ENCODE measurements at regions not wholly inside any gene's neighbourhood (a gene's known extent, or its start where the extent isn't known, plus 50 kb on each side); places are given as distances from the start of the nearest gene placed in this dataset.
"Not testable (repeated sequence)": the region's sequence is repeated elsewhere in the genome, so short reads cannot be mapped to it uniquely, and the experiment has no call there.

GRCh38 chr15:20237256-20238020, 304.2 kb downstream of the GOLGA6L6 start:
- in situ Hi-C loops (cut with MboI; ENCODE audit: low sequenced_read_pairs); dilution Hi-C loops (cut with HindIII; ENCODE audit: low sequenced_read_pairs, unreplicated experiment): not testable (repeated sequence)

GRCh38 chr15:20235728-20236127, 305.9 kb downstream of the GOLGA6L6 start:
- DNase-seq; H3K27me3 ChIP-seq (ENCODE audit: control insufficient read depth, insufficient read depth, low read length); H3K18ac ChIP-seq (ENCODE audit: low read depth, low read length); H2BK20ac ChIP-seq (ENCODE audit: low read depth, low read length); H4K8ac ChIP-seq (ENCODE audit: low read depth in 2 of 2, low read length in 2 of 2); H3K36me3 ChIP-seq (ENCODE audit: control insufficient read depth, insufficient read depth, low read length); ATAC-seq (ENCODE audit: low read depth); H3K4me1 ChIP-seq (ENCODE audit: control insufficient read depth, insufficient read depth, low read length); H3K4me3 ChIP-seq (ENCODE audit: insufficient read depth, low read depth, low read length); H2AK9ac ChIP-seq (replicated peaks; ENCODE audit: low read depth, low read length, poor library complexity); dilution Hi-C loops (cut with HindIII; ENCODE audit: low sequenced_read_pairs, unreplicated experiment); H2BK120ac ChIP-seq (ENCODE audit: low read depth, low read length); CTCF ChIA-PET; H2BK15ac ChIP-seq (ENCODE audit: low read depth, low read length); H3K27ac ChIP-seq (ENCODE audit: insufficient read depth, low read length); H3K14ac ChIP-seq (replicated peaks; ENCODE audit: low read depth, low read length); H4K20me1 ChIP-seq (ENCODE audit: insufficient read depth, low read length); H3K56ac ChIP-seq (ENCODE audit: extremely low read depth, insufficient read depth, low read length); intact Hi-C loops (cut with micrococcal nuclease); H4K5ac ChIP-seq (ENCODE audit: low read depth, low read length); H3K23ac ChIP-seq (ENCODE audit: low read depth, low read length); H2AK5ac ChIP-seq (ENCODE audit: low read depth, low read length); H3K79me1 ChIP-seq (ENCODE audit: low read depth in 1 of 2, low read length in 2 of 2); H2AFZ ChIP-seq (replicated peaks; ENCODE audit: low read length, poor library complexity); H3K9me1 ChIP-seq (ENCODE audit: insufficient read depth, low read length); H4K91ac ChIP-seq (ENCODE audit: insufficient read depth, low read depth, low read length); BruUV-seq (replicated peaks); H3K4me2 ChIP-seq (ENCODE audit: low read depth, low read length); H2BK5ac ChIP-seq (ENCODE audit: low read depth, low read length, poor library complexity, severe bottlenecking); H3K9ac ChIP-seq (ENCODE audit: low read depth, low read length); in situ Hi-C loops (cut with MboI; ENCODE audit: low sequenced_read_pairs); H3K4ac ChIP-seq (ENCODE audit: low read depth, low read length); POLR2A ChIA-PET (ENCODE audit: unreplicated experiment): not testable (repeated sequence)
- peaks cover 46% of the 10 kb centered on the region for H3K9me3 ChIP-seq (ENCODE audit: control insufficient read depth, insufficient read depth, low read length)
- WGBS, 2 experiments (ENCODE audit: extremely low coverage in 2 of 2, insufficient read length in 1 of 2): no CpG with 5 or more reads among the region's 6 CpGs

More at GRCh38 chr15:20237256-20238020, 304.2 kb downstream of the GOLGA6L6 start:
- H3K9me1 ChIP-seq (ENCODE audit: insufficient read depth, low read length); H3K27me3 ChIP-seq (ENCODE audit: control insufficient read depth, insufficient read depth, low read length); H4K91ac ChIP-seq (ENCODE audit: insufficient read depth, low read depth, low read length); H3K4me1 ChIP-seq (ENCODE audit: control insufficient read depth, insufficient read depth, low read length); intact Hi-C loops (cut with micrococcal nuclease); BruUV-seq (replicated peaks); POLR2A ChIA-PET (ENCODE audit: unreplicated experiment); H2BK15ac ChIP-seq (ENCODE audit: low read depth, low read length); H3K14ac ChIP-seq (replicated peaks; ENCODE audit: low read depth, low read length); H2BK120ac ChIP-seq (ENCODE audit: low read depth, low read length); DNase-seq; H2BK5ac ChIP-seq (ENCODE audit: low read depth, low read length, poor library complexity, severe bottlenecking); H3K4me2 ChIP-seq (ENCODE audit: low read depth, low read length); H3K18ac ChIP-seq (ENCODE audit: low read depth, low read length); H3K56ac ChIP-seq (ENCODE audit: extremely low read depth, insufficient read depth, low read length); CTCF ChIA-PET; H3K9ac ChIP-seq (ENCODE audit: low read depth, low read length); H3K79me1 ChIP-seq (ENCODE audit: low read depth in 1 of 2, low read length in 2 of 2); ATAC-seq (ENCODE audit: low read depth); H2AFZ ChIP-seq (replicated peaks; ENCODE audit: low read length, poor library complexity); H3K23ac ChIP-seq (ENCODE audit: low read depth, low read length); H4K8ac ChIP-seq (ENCODE audit: low read depth in 2 of 2, low read length in 2 of 2); H3K4ac ChIP-seq (ENCODE audit: low read depth, low read length); H3K27ac ChIP-seq (ENCODE audit: insufficient read depth, low read length); H4K5ac ChIP-seq (ENCODE audit: low read depth, low read length); H4K20me1 ChIP-seq (ENCODE audit: insufficient read depth, low read length); H3K4me3 ChIP-seq (ENCODE audit: insufficient read depth, low read depth, low read length); H2AK9ac ChIP-seq (replicated peaks; ENCODE audit: low read depth, low read length, poor library complexity); H2AK5ac ChIP-seq (ENCODE audit: low read depth, low read length); H3K36me3 ChIP-seq (ENCODE audit: control insufficient read depth, insufficient read depth, low read length); H2BK20ac ChIP-seq (ENCODE audit: low read depth, low read length): not testable (repeated sequence)
- 43% methylated on average over 11 of the region's 13 CpGs; no CpG with 5 or more reads in 1 of the 2 experiments for WGBS, 2 experiments (ENCODE audit: extremely low coverage in 2 of 2, insufficient read length in 1 of 2)
- peaks cover 41% of the 10 kb centered on the region for H3K9me3 ChIP-seq (ENCODE audit: control insufficient read depth, insufficient read depth, low read length)
